ENCODE measurements at regions not wholly inside any gene's neighbourhood (a gene's known extent, or its start where the extent isn't known, plus 50 kb on each side); places are given as distances from the start of the nearest gene placed in this dataset.

DNA sequence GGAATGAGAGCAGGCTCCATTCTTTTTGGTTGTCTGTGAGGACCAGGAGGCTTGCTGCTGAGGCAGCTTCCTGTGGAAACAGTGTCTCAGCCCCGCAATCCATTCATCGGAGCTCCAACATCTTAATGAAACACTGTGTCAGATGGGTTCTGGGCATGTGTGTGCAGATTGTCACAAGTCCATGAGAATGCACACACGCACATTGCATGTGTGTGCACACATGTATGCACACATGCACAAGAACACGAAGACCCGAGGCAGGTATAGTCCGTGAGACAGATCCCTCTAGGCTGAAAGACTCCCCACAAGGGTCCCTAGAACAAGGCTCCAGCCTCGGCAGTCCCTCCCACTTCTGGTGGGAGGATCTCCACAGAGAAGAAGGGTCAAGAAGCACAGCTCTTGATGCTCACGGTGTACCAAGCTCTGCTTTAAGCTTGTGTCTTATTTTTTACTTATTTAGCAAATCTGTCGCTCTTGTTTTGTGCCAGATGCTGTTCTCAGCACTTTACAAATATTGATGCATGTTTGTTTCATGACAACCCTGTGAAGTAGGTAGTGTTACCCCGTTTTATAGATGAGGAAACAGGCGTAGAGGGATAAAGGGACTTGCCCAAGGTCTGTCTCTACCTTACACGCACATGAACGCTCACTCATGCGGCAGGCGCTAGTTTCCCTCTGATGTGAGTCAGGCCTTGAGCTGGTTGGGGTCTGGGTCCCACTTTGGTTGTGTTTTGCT, 213.1 kb downstream of the SEC14L1 start:
- Mint-ChIP-seq H3K4me3 (no peak overlapping the region), H3K27me3 (no peaks in the 10 kb centered on the region), H3K27ac (no peak overlapping the region), H3K36me3 (no peaks in the 10 kb centered on the region), H3K9me3 (no peaks in the 10 kb centered on the region), H3K4me1 (peaks cover 49% of the 10 kb centered on the region)

DNA sequence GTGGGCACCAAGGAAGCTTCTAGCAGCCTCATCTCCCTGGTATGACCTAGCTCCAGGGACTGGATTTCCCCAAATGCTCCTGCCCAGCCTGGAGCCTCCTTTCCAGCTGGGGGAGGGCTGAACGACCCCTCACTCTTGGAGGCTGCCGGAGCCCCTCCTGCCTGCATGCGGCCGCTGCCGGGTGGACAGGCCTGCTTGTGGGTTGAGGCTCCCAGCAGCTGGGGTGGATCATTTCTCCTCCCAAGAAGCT, 213.6 kb downstream of the SEC14L1 start:
- H3K9me3 Mint-ChIP-seq, result no peaks in the 10 kb centered on the region
- H3K27ac Mint-ChIP-seq, result no peak overlapping the region
- no peaks in the 10 kb centered on the region for H3K36me3 Mint-ChIP-seq
- H3K27me3 Mint-ChIP-seq, result no peaks in the 10 kb centered on the region
- peaks cover 49% of the 10 kb centered on the region for H3K4me1 Mint-ChIP-seq
- H3K4me3 Mint-ChIP-seq, result no peak overlapping the region

DNA sequence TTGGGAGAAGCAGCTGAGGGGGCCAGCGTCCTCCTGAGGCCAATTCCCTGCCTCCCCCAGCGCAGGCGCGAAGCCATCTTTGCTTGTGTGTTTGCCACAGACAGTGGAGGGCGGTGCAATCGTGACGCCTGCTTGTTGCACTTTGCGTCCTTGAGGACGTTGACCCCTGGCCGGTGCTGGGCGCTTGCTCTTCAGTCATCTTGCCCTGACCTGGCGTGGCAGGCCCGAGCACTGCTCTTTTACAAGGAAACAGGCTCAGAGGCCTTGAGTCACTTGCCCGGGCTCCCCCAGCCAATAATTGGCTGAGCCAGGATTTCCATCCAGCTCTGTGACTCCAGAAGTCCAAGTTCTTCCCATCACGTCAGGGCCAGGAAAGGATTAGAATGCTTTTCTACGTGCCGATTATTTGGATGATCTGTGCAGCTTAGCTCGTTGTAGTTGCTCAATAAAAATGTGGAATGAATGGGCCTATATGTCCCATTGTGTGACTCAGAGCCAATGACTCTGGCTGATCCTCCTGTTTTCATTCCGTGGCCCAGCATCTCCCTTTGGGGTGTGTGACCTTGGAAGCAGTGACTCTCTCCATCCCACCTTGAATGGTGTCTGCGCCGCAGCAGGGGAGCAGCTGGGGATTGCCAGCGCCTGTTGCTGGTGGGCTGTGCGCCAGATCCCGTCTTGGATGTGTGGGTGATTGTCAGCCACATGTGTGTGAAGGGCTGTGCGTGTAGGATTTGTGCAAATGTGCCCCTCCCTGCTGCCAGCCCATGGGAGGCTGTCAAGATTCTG, 214.1 kb downstream of the SEC14L1 start:
- no peak overlapping the region for H3K27ac Mint-ChIP-seq
- no peak overlapping the region for H3K4me3 Mint-ChIP-seq
- no peaks in the 10 kb centered on the region for H3K27me3 Mint-ChIP-seq
- H3K36me3 Mint-ChIP-seq, result no peaks in the 10 kb centered on the region
- H3K9me3 Mint-ChIP-seq, result no peaks in the 10 kb centered on the region
- H3K4me1 Mint-ChIP-seq, result peaks cover 49% of the 10 kb centered on the region

DNA sequence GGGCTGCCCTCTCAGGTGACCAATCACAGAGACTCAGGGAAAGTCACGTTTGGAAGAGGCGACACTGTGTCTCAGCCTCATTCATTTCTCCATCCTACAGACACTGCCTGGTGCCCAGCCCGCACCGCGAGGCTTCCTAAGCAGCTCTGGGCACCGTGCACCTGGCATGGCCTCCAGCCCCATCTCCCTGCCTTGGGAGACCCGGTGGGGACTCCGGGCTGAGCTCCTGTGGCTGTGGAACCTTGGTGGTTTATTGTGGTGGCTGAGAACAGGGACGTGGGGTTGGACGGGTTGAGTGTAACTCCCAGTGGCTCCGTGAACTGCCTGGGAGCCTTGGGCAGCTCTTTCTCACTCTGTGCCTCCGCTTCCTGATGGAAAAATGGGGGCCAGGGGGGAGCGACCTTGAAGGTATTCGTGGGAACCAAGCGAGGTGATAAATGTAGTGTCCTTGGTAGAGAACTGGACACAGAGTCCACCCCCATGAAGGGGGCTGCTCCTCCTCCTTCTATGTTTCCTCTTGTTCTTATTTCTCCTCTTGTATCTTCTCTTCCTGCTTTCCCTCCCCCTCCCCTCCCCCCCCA, 215.4 kb downstream of the SEC14L1 start:
- H3K4me3 Mint-ChIP-seq, result no peak overlapping the region
- H3K27ac Mint-ChIP-seq, result no peak overlapping the region
- no peaks in the 10 kb centered on the region for H3K27me3 Mint-ChIP-seq
- H3K9me3 Mint-ChIP-seq, result no peaks in the 10 kb centered on the region
- peaks cover 39% of the 10 kb centered on the region for H3K4me1 Mint-ChIP-seq
- H3K36me3 Mint-ChIP-seq, result no peaks in the 10 kb centered on the region

DNA sequence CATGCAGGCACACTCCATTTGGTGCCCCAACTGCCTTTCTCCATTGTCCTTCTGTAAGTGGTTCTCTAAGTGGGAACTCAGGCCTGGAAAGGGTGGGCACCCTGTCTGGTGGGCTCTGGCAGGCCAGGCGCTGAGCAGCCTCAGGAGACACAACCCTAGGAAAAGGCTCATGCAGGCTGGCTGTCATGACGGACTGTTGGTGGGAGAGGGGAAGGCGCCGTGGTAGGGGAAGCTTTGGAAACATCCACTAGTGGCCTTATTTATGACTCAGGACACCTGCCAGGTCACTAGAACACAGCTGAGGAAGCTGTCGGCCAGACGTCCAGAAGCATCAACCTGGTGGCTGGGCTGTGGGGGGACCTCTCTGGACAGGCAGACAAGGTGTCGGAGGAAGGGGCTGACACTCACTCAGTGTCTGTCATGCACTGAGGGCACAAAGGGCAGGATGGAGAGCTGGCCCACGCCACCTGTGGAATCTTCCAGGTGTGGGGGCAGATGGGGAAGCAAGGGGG, 216.0 kb downstream of the SEC14L1 start:
- peak overlapping the region; percentile 55 for H3K27ac Mint-ChIP-seq

DNA sequence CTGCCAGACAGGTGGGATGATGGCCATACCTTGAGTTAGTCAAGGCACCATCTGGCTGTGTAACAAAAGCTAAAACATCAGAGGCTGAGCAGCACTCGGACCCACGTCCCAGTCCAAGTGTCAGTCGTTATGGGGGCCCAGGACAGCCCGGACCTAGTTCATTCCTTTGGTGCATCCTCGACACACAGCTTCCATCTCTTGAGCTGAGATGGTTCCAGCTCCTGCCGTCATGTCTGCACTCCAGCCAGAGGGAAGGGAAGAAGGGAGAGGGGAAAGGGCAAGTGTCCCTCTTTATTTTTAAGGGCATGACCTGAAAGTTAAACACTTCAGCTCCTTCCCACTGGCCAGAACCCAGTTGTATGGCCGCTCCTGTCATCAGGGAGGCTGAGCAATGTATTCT, 218.0 kb downstream of the SEC14L1 start:
- H3K36me3 Mint-ChIP-seq, result no peaks in the 10 kb centered on the region
- no peak overlapping the region for H3K4me3 Mint-ChIP-seq
- H3K27me3 Mint-ChIP-seq, result no peaks in the 10 kb centered on the region
- peaks cover 30% of the 10 kb centered on the region for H3K4me1 Mint-ChIP-seq
- H3K9me3 Mint-ChIP-seq, result no peaks in the 10 kb centered on the region
- no peak overlapping the region for H3K27ac Mint-ChIP-seq

More for the DNA sequence above, 216.0 kb downstream of the SEC14L1 start:
- H3K4me1 Mint-ChIP-seq, result peaks cover 34% of the 10 kb centered on the region
- H3K4me3 Mint-ChIP-seq, result no peak overlapping the region
- no peaks in the 10 kb centered on the region for H3K9me3 Mint-ChIP-seq
- no peaks in the 10 kb centered on the region for H3K27me3 Mint-ChIP-seq
- no peaks in the 10 kb centered on the region for H3K36me3 Mint-ChIP-seq

DNA sequence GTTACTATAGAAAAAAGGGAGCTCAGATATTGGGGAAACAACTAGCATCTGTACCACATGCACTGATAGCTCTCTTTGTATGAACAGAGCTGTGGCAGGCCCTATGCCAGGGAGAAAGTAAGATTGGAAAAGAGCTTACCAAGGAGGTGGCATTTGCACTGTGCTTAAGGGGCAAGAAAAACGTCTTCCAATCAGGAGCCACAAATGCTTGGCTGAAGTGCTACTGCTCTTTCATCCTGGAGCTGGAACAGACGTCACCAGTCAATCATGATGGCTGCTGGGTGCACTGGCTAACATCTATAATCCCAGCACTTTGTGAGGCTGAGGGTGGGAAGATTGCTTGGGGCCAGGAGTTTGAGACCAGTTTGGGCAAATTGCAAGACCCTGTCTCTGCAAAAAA, 218.5 kb downstream of the SEC14L1 start:
- H3K36me3 Mint-ChIP-seq, result no peaks in the 10 kb centered on the region
- peak overlapping the region; percentile 19 for H3K27ac Mint-ChIP-seq
- H3K9me3 Mint-ChIP-seq, result no peaks in the 10 kb centered on the region
- H3K4me1 Mint-ChIP-seq, result peaks cover 30% of the 10 kb centered on the region
- H3K4me3 Mint-ChIP-seq, result no peak overlapping the region
- no peaks in the 10 kb centered on the region for H3K27me3 Mint-ChIP-seq

DNA sequence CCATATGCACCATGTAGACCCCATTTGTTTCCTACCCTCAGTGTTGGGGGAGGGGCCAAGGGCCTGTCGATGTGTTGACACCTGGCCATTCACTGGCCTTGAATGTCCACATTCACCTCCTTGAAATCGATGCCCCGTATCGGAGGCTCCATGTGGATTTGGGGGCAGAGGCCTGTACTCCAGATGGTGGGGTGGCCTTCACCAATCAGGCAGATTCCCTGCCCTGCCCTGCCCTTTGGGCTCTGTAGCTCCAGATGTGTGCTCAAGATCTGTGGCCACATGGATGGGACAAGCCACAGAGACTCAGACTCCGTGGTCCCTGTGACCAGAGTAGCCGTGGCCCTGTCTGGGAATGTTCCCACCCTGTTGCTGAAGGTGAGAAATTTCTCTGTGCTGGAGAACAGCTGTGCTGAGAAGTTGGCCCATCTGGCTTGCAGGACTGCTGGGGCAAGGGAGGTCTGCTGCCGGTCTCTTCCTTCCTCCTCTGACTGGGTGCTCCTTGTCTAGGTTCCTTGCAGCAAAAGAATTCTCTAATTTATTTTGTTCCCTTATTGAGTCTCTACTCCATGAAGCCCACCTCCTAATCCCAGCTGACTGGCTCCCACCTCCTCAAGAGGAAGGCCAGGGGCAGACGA, 221.3 kb downstream of the SEC14L1 start:
- Mint-ChIP-seq H3K36me3 (no peaks in the 10 kb centered on the region), H3K4me1 (peaks cover 49% of the 10 kb centered on the region), H3K4me3 (no peak overlapping the region), H3K27me3 (no peaks in the 10 kb centered on the region), H3K27ac (peak overlapping the region; percentile 89), H3K9me3 (no peaks in the 10 kb centered on the region)

DNA sequence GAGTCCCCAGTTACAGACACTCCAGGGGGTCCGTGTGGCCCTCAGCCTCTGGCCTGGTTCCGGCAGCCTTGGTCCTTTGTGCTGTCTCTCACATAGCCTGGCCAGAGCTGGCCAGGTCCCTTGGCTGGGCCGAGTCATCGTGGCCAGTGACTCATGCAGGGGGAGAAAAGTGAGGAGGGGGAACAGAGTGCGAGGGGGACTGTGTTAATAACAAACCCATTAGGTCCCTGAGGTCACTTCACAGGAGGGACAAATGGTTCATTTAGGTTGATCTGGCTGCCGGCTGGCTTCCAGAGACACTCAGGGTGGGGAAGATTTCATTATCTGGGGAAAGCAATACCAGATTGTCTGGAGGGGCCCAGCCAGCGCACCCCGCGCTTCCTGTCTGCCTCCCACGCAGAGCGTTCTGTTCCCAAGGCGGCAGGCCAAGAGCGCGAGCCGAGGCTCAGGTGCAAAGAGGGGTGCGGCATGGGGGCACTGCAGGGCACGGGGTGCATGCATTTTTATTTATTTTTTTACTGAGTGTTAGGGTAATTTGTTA, 223.1 kb downstream of the SEC14L1 start:
- no peaks in the 10 kb centered on the region for H3K27me3 Mint-ChIP-seq
- H3K27ac Mint-ChIP-seq, result peak overlapping the region; percentile 62
- peaks cover 43% of the 10 kb centered on the region for H3K4me1 Mint-ChIP-seq
- H3K4me3 Mint-ChIP-seq, result peak overlapping the region; percentile 78
- no peaks in the 10 kb centered on the region for H3K9me3 Mint-ChIP-seq
- H3K36me3 Mint-ChIP-seq, result no peaks in the 10 kb centered on the region

DNA sequence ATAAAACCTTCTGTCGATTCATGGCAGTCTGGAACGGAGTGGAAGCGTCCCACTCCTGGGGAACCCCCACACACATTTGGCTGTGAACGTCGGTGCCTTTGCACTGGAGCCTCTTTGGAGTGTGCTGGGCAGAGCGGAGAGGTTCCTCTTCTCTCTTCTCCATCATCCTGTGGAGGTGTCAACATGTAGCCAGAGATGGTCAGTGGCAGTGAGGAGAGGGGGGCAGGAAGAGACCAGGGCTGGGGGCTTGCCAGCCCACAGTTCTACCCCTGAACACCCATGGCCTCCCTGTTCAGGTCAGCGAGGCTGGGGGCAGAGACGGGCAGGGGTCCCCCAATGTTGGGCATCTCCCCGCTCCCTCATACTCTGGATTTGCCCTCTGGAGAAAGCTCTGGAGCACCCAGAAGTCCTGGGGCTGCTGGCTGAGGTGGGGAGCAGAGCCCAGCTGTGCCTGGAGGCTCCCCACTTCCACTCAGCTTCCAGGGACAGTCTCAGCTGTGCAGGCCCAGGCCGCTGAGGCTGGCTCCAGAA, 223.7 kb downstream of the SEC14L1 start:
- H3K4me1 Mint-ChIP-seq, result peaks cover 47% of the 10 kb centered on the region
- no peaks in the 10 kb centered on the region for H3K9me3 Mint-ChIP-seq
- H3K27ac Mint-ChIP-seq, result no peak overlapping the region
- no peaks in the 10 kb centered on the region for H3K27me3 Mint-ChIP-seq
- no peaks in the 10 kb centered on the region for H3K36me3 Mint-ChIP-seq
- peak overlapping the region; percentile 78 for H3K4me3 Mint-ChIP-seq

DNA sequence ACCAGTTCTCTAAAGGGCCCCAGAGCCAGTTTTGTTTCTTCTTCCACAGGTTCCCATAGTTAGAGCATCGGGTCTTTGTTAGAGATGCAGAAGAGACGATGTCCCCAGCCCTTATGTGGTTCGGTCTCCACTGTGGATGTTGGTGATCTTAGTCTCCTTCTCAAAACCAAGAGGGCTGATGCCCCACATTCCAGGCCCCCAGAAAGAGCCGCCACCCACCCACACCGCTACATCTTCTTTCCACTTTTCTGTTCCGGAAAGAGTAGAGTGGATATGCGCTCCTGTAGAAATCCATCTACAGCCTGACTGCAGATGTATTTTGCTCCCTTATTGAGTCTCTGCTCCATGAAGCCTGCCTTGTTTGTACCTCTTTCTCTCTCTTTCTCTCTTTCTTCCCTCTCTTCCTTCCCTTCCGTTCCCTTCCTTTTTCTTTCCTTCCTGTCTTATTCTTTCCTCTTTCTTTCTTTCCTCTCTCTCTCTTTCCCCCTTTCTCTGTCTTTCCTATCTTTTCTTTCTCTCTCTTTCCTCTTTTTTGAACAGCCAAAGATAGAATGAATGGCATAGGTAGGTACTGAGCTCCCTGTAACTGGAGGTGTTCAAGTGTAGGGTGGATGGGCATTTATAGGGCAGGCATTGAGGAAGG, 224.3 kb downstream of the SEC14L1 start:
- Mint-ChIP-seq H3K36me3 (no peaks in the 10 kb centered on the region), H3K4me3 (no peak overlapping the region), H3K9me3 (no peaks in the 10 kb centered on the region), H3K4me1 (peaks cover 47% of the 10 kb centered on the region), H3K27me3 (no peaks in the 10 kb centered on the region), H3K27ac (peak overlapping the region; percentile 5)

DNA sequence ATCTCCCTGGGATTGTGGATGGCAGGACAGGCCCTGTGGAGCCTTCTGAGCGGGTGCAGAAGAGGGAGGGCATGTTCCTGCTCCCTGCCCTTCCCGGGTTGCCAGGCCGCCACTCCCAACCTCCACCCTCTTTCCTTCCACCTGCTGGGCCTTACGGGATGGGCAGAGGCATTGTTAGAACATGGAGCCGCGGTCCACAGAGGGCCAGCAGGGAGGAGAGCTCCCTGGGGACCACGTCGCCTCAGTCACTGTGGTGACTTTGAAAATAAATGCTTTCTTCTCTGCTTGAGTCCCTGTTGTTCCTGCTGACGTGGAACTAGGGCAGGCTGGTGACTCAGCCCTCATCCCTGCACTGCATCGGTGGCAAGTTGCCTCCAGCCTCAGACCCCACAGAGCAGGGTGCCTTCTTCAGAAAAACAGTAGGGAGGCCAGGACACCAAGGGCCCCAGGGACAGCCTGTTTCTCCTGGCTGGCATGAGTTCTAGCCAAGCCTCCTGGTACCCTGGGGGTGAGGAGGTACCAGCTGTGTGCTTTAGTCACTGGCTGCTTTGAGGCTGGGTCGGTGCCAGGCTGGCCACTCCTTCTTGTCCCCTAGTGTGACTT, 224.9 kb downstream of the SEC14L1 start:
- H3K9me3 Mint-ChIP-seq, result no peaks in the 10 kb centered on the region
- no peak overlapping the region for H3K27ac Mint-ChIP-seq
- H3K27me3 Mint-ChIP-seq, result no peaks in the 10 kb centered on the region
- no peaks in the 10 kb centered on the region for H3K36me3 Mint-ChIP-seq
- H3K4me1 Mint-ChIP-seq, result peaks cover 54% of the 10 kb centered on the region
- H3K4me3 Mint-ChIP-seq, result no peak overlapping the region

DNA sequence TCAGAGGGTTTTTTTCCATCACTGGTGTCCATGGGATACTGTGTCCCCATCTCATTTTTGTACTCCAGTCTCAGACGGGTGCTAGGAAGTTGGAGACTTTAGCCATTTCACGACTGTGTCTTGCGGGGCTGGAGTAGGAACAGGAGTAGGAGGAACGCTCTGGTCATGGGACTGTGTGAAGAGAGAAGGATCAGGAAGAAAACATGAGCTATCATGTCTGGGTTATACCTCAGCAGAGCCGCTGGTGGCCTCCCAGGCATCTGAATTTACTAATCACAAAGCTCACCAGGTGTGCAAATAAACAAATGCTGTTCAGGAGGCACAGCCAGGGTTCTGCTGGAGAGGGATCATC, 225.4 kb downstream of the SEC14L1 start:
- H3K4me1 Mint-ChIP-seq, result peaks cover 59% of the 10 kb centered on the region

DNA sequence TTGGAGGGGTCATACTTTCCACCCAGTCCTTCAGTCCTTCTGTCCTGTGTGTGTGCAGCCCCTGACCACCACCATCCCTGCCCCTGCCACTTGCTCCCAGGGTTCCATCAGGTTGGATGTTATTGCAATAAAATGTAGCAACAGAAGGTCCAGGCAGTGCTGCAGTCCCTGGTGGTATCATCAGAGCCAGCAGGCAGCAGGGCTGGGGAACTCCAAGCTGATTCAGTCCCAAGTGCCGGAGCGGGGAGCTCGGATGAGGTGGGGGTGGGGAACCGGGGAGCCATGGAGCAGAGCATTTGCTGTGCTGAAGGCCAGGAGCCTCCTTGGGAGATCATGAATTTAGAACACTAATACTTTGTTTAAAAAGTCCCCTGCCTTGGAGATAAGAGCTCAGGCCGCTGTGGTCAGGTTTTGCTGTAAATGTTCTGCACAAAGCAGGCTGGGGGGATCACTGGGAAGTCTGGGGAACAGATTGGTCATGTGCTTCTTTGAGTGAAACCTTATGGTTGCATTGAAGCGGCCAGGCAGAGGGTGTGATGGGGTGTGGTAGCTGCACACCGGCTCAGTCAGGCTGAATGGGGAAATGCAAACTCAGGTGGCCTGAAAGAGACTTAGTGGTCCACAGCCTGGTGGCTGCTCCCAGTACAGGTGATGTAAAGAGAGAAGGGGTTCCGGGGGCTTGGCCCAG, 225.9 kb downstream of the SEC14L1 start:
- no peaks in the 10 kb centered on the region for H3K9me3 Mint-ChIP-seq
- H3K4me3 Mint-ChIP-seq, result no peak overlapping the region
- H3K27ac Mint-ChIP-seq, result peak overlapping the region; percentile 66
- H3K4me1 Mint-ChIP-seq, result peaks cover 64% of the 10 kb centered on the region
- H3K27me3 Mint-ChIP-seq, result no peaks in the 10 kb centered on the region
- H3K36me3 Mint-ChIP-seq, result no peaks in the 10 kb centered on the region

More for the DNA sequence above, 225.4 kb downstream of the SEC14L1 start:
- no peak overlapping the region for H3K27ac Mint-ChIP-seq
- H3K27me3 Mint-ChIP-seq, result no peaks in the 10 kb centered on the region
- H3K36me3 Mint-ChIP-seq, result no peaks in the 10 kb centered on the region
- no peaks in the 10 kb centered on the region for H3K9me3 Mint-ChIP-seq
- no peak overlapping the region for H3K4me3 Mint-ChIP-seq

All from activated naive CD4-positive, alpha-beta T cell treated with anti-CD3 and anti-CD28 coated beads, Interleukin-2, amount 50 U/mL, for 24 hours (primary cell).